ENCODE measurements at regions not wholly inside any gene's neighbourhood (a gene's known extent, or its start where the extent isn't known, plus 50 kb on each side); places are given as distances from the start of the nearest gene placed in this dataset. TPM values are rescaled to one million over a fixed set of nuclear protein-coding genes. Genes with fewer than 3 reads are reported as not detected.

- Histone ChIP-seq H3K27ac (ENCODE audit: low read depth, low read length) (no peak overlapping the region), H2BK15ac (replicated peaks; ENCODE audit: low read depth) (no peak overlapping the region), H4K5ac (ENCODE audit: low read length) (no peak overlapping the region), H3K56ac (ENCODE audit: low read length) (no peak overlapping the region), H3K4me2 (ENCODE audit: low read length) (no peak overlapping the region), H3K4me3 (ENCODE audit: low read length) (no peak overlapping the region), H3K23ac (ENCODE audit: low read length) (no peak overlapping the region), H3K4ac (ENCODE audit: low read depth, low read length) (no peak overlapping the region), H2AK5ac (ENCODE audit: low read length) (no peak overlapping the region), H2BK120ac (ENCODE audit: low read depth, low read length) (no peak overlapping the region), H2BK5ac (ENCODE audit: low read length) (no peak overlapping the region), H3K27me3 (ENCODE audit: insufficient read depth, low read length, poor library complexity) (no peaks in the 10 kb centered on the region), H3K4me1 (ENCODE audit: control insufficient read depth, low read depth, low read length) (no peaks in the 10 kb centered on the region), H3K79me1 (ENCODE audit: low read length) (no peaks in the 10 kb centered on the region), H3K18ac (ENCODE audit: low read length) (no peak overlapping the region), H3K36me3 (ENCODE audit: control insufficient read depth, insufficient read depth, low read length) (no peaks in the 10 kb centered on the region), H3K79me2 (ENCODE audit: control insufficient read depth, insufficient read depth, low read length) (no peaks in the 10 kb centered on the region), H3K9ac (ENCODE audit: low read length) (no peak overlapping the region), H4K8ac (ENCODE audit: low read depth, low read length) (no peak overlapping the region)
- WGBS (ENCODE audit: extremely low coverage, insufficient coverage, low lambda C conversion rate), result no CpG with 5 or more reads among the region's 7 CpGs
- DNase-seq, result no peak
These were observed 56.0 kb upstream of the SLC4A7 start for GRCh38 chr3:27540231-27540630.

DNA sequence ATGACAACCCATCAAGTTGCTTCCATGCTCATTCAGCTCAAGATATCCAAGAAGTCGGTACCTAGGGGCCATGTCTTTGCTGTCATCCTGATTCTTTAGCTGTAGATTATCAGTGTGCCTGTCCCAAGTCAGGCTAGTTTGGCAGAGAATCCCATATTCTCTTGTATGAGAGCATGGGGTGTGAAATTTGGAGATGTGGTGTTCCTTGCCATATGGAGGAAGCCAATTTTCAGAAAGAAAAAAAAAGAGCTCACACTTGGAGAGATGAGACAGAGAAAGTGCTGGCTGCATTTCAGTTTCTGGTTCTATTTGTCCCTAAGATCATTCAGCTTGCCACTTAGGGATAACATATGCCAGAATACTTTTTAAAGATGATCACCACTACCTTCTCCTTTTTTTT, 52.3 kb upstream of the SLC4A7 start:
- Histone ChIP-seq H2BK5ac (ENCODE audit: low read length) (no peak overlapping the region), H4K5ac (ENCODE audit: low read length) (no peak overlapping the region), H2AK5ac (ENCODE audit: low read length) (no peak overlapping the region), H4K8ac (ENCODE audit: low read depth, low read length) (no peak overlapping the region), H3K27ac (ENCODE audit: low read depth, low read length) (no peak overlapping the region), H3K23ac (ENCODE audit: low read length) (no peak overlapping the region), H3K79me2 (ENCODE audit: control insufficient read depth, insufficient read depth, low read length) (no peaks in the 10 kb centered on the region), H3K18ac (ENCODE audit: low read length) (no peak overlapping the region), H3K36me3 (ENCODE audit: control insufficient read depth, insufficient read depth, low read length) (no peaks in the 10 kb centered on the region), H2BK120ac (ENCODE audit: low read depth, low read length) (peak overlapping the region; percentile 15), H3K9ac (ENCODE audit: low read length) (no peak overlapping the region), H2BK15ac (replicated peaks; ENCODE audit: low read depth) (no peak overlapping the region), H3K27me3 (ENCODE audit: insufficient read depth, low read length, poor library complexity) (no peaks in the 10 kb centered on the region), H3K4me2 (ENCODE audit: low read length) (no peak overlapping the region), H3K4me3 (ENCODE audit: low read length) (no peak overlapping the region), H3K56ac (ENCODE audit: low read length) (no peak overlapping the region), H3K79me1 (ENCODE audit: low read length) (no peaks in the 10 kb centered on the region), H3K4me1 (ENCODE audit: control insufficient read depth, low read depth, low read length) (peaks cover 12% of the 10 kb centered on the region), H3K4ac (ENCODE audit: low read depth, low read length) (no peak overlapping the region)
- no CpG with 5 or more reads among the region's 1 CpG for WGBS (ENCODE audit: extremely low coverage, insufficient coverage, low lambda C conversion rate)
- no peak for DNase-seq

- Histone ChIP-seq H3K4me1 (ENCODE audit: control insufficient read depth, low read depth, low read length) (peaks cover 12% of the 10 kb centered on the region), H4K8ac (ENCODE audit: low read depth, low read length) (no peak overlapping the region), H4K5ac (ENCODE audit: low read length) (no peak overlapping the region), H3K4me2 (ENCODE audit: low read length) (no peak overlapping the region), H3K18ac (ENCODE audit: low read length) (peak overlapping the region; percentile 81), H3K79me1 (ENCODE audit: low read length) (no peaks in the 10 kb centered on the region), H3K56ac (ENCODE audit: low read length) (peak overlapping the region; percentile 10), H3K36me3 (ENCODE audit: control insufficient read depth, insufficient read depth, low read length) (no peaks in the 10 kb centered on the region), H2BK120ac (ENCODE audit: low read depth, low read length) (peak overlapping the region; percentile 15), H2BK15ac (replicated peaks; ENCODE audit: low read depth) (no peak overlapping the region), H3K79me2 (ENCODE audit: control insufficient read depth, insufficient read depth, low read length) (no peaks in the 10 kb centered on the region), H3K4me3 (ENCODE audit: low read length) (no peak overlapping the region), H3K9ac (ENCODE audit: low read length) (no peak overlapping the region), H2BK5ac (ENCODE audit: low read length) (no peak overlapping the region), H3K27me3 (ENCODE audit: insufficient read depth, low read length, poor library complexity) (no peaks in the 10 kb centered on the region), H3K4ac (ENCODE audit: low read depth, low read length) (no peak overlapping the region), H3K23ac (ENCODE audit: low read length) (no peak overlapping the region), H3K27ac (ENCODE audit: low read depth, low read length) (peak overlapping the region; percentile 21), H2AK5ac (ENCODE audit: low read length) (no peak overlapping the region)
- peak; percentile 72 for DNase-seq
- no CpG with 5 or more reads among the region's 2 CpGs for WGBS (ENCODE audit: extremely low coverage, insufficient coverage, low lambda C conversion rate)
These were observed 51.7 kb upstream of the SLC4A7 start for GRCh38 chr3:27535809-27536392.

DNA sequence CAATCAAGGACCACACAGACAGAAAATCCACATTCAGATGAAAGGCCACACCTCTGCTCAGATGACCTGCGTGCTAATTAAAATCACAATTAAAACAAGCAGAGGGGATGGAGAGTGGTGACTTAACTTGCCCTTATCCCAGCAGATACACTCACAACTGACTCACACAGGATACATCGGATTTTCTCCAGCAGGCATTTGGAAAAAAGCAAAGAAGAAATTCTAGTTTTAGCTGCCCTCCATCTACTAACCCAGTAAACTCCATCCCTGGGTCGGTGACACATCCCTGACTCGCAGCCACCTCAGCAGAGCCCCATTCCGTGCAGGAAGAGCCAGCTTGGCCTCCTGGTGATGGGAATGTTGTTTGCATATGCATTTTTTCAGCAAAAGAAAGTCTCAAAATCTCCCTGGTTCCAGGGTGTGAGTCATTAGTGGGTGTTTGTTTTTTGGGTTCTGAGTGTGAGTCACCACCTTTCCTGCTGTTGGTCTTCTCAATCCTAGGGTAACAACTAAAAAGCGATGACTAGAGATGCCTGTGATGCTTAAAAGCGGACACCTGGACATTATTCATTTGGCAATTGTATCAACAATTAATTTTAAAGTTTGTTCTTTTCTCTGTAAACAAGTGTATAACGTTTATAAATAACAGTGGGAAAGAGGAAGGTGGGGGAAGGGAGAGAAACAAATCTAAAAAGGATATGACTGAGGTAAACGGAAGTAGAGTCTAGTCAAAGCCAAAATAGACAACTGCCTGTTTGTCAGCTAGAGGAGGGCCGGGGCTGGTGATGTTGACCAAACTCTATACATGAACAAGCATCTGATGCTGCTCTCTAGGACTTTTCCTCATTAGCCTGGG, 49.8 kb upstream of the SLC4A7 start:
- no peaks in the 10 kb centered on the region for H3K27me3 ChIP-seq (ENCODE audit: insufficient read depth, low read length, poor library complexity)
- peak overlapping the region; percentile 70 for H3K56ac ChIP-seq (ENCODE audit: low read length)
- H3K4me2 ChIP-seq (ENCODE audit: low read length), result no peak overlapping the region
- no peaks in the 10 kb centered on the region for H3K79me2 ChIP-seq (ENCODE audit: control insufficient read depth, insufficient read depth, low read length)
- H2BK15ac ChIP-seq (replicated peaks; ENCODE audit: low read depth), result no peak overlapping the region
- peak overlapping the region; percentile 13 for H3K18ac ChIP-seq (ENCODE audit: low read length)
- H3K36me3 ChIP-seq (ENCODE audit: control insufficient read depth, insufficient read depth, low read length), result no peaks in the 10 kb centered on the region
- H3K9ac ChIP-seq (ENCODE audit: low read length), result no peak overlapping the region
- no peak overlapping the region for H4K8ac ChIP-seq (ENCODE audit: low read depth, low read length)
- WGBS (ENCODE audit: extremely low coverage, insufficient coverage, low lambda C conversion rate), result no CpG with 5 or more reads among the region's 10 CpGs
- H2BK5ac ChIP-seq (ENCODE audit: low read length), result peak overlapping the region; percentile 40
- peak; percentile 99 for DNase-seq
- H3K4ac ChIP-seq (ENCODE audit: low read depth, low read length), result peak overlapping the region; percentile 77
- H3K4me1 ChIP-seq (ENCODE audit: control insufficient read depth, low read depth, low read length), result peaks cover 12% of the 10 kb centered on the region
- no peak overlapping the region for H2BK120ac ChIP-seq (ENCODE audit: low read depth, low read length)
- no peaks in the 10 kb centered on the region for H3K79me1 ChIP-seq (ENCODE audit: low read length)
- no peak overlapping the region for H3K4me3 ChIP-seq (ENCODE audit: low read length)
- H3K27ac ChIP-seq (ENCODE audit: low read depth, low read length), result peak overlapping the region; percentile 95
- H3K23ac ChIP-seq (ENCODE audit: low read length), result no peak overlapping the region
- no peak overlapping the region for H2AK5ac ChIP-seq (ENCODE audit: low read length)
- H4K5ac ChIP-seq (ENCODE audit: low read length), result no peak overlapping the region

Small RNA genes lying in the stretch of these regions (small RNA-seq; reads per million reads assigned to genes)
- gene AC098614.2 (ENCODE audit: insufficient read depth) (not detected), gene RF00019 (ENCODE audit: insufficient read depth) (not detected)
